GM23338 (cell line): ENCODE measurements at regions not wholly inside any gene's neighbourhood (a gene's known extent, or its start where the extent isn't known, plus 50 kb on each side); places are given as distances from the start of the nearest gene placed in this dataset.

ENCODE experiments used
- ATAC-seq: fragments of 200-7000 bp; cut with Tn5 transposase; 3 replicates; pipeline ENCODE4 v1.9.1; 2020
- DNase-seq: peaks from one replicate; pipeline ENCODE4 v3.0.0-alpha.2; 2015; ENCODE audit warnings: low spot score
- H2AFZ ChIP-seq: fragments of 200-600 bp; sonication (generic); 2 replicates; pipeline ENCODE4 v1.8.0; 2016; ENCODE audit warnings: antibody characterized with exemption, mild to moderate bottlenecking, moderate library complexity
- H3F3A ChIP-seq: fragments of 200-600 bp; sonication (generic); replicated peaks from 2 replicates; pipeline ENCODE4 v1.8.0; 2017; ENCODE audit warnings: antibody characterized with exemption, mixed run types, low read depth
- H3K27ac ChIP-seq: fragments of 200-600 bp; sonication (generic); 2 replicates; pipeline ENCODE4 v1.6.1; 2016; ENCODE audit warnings: low read depth
- H3K27me3 ChIP-seq: fragments of 200-600 bp; sonication (generic); 2 replicates; pipeline ENCODE4 v1.8.0; 2016; ENCODE audit warnings: mild to moderate bottlenecking, mixed run types, moderate library complexity; ENCODE audit not compliant: insufficient read depth
- H3K36me3 ChIP-seq: fragments of 200-600 bp; sonication (generic); 2 replicates; pipeline ENCODE4 v1.8.0; 2016; ENCODE audit warnings: mild to moderate bottlenecking; ENCODE audit not compliant: insufficient read depth
- H3K4me1 ChIP-seq: fragments of 200-600 bp; sonication (generic); 2 replicates; pipeline ENCODE4 v1.8.0; 2016; ENCODE audit warnings: mild to moderate bottlenecking, moderate library complexity; ENCODE audit not compliant: insufficient read depth
- H3K4me2 ChIP-seq: fragments of 200-600 bp; sonication (generic); 2 replicates; pipeline ENCODE4 v1.7.1; 2017; ENCODE audit warnings: mixed run types
- H3K4me3 ChIP-seq: fragments of 200-600 bp; sonication (generic); 2 replicates; pipeline ENCODE4 v1.6.1; 2016; ENCODE audit warnings: mixed run types
- H3K79me2 ChIP-seq: fragments of 200-600 bp; sonication (generic); replicated peaks from 2 replicates; pipeline ENCODE4 v1.8.0; 2017; ENCODE audit warnings: mild to moderate bottlenecking; ENCODE audit not compliant: insufficient read depth
- H3K9me2 ChIP-seq: fragments of 200-600 bp; sonication (generic); 2 replicates; pipeline ENCODE4 v1.8.0; 2017; ENCODE audit not compliant: insufficient read depth
- H4K20me1 ChIP-seq: fragments of 200-600 bp; sonication (generic); replicated peaks from 2 replicates; pipeline ENCODE4 v1.8.0; 2017; ENCODE audit warnings: mild to moderate bottlenecking; ENCODE audit not compliant: insufficient read depth
- H3K27ac Mint-ChIP-seq: 2 replicates; pipeline ENCODE4 v1.8.0; 2020; ENCODE audit warnings: inconsistent platforms, mild to moderate bottlenecking, moderate library complexity, mixed read lengths
- H3K27me3 Mint-ChIP-seq: 3 replicates; pipeline ENCODE4 v1.8.0; 2022; ENCODE audit warnings: low read depth, mild to moderate bottlenecking, moderate library complexity, mixed read lengths, inconsistent platforms; ENCODE audit not compliant: insufficient read depth, poor library complexity
- H3K36me3 Mint-ChIP-seq: 3 replicates; pipeline ENCODE4 v1.8.0; 2021; ENCODE audit warnings: low read depth, mild to moderate bottlenecking, inconsistent platforms, moderate library complexity, mixed read lengths
- H3K4me1 Mint-ChIP-seq: 3 replicates; pipeline ENCODE4 v1.8.0; 2020; ENCODE audit warnings: mild to moderate bottlenecking, inconsistent platforms, mixed read lengths
- H3K4me3 Mint-ChIP-seq: 3 replicates; pipeline ENCODE4 v1.8.0; 2021; ENCODE audit warnings: moderate library complexity, mild to moderate bottlenecking, inconsistent platforms, mixed read lengths
- H3K9me3 Mint-ChIP-seq: 3 replicates; pipeline ENCODE4 v1.8.0; 2020; ENCODE audit warnings: moderate library complexity, mild to moderate bottlenecking, inconsistent platforms, mixed read lengths
- CREB1 ChIP-seq: fragments of 250-450 bp; sonication (Bioruptor Pico); IDR thresholded peaks from 2 replicates; pipeline ENCODE4 v1.5.0; 2020; ENCODE audit warnings: low read depth, mild to moderate bottlenecking, moderate library complexity
- CTCF ChIP-seq, 2 experiments: fragments of 200-600 bp in 1 of 2; sonication (generic) in 1 of 2; conservative IDR thresholded peaks; 2 replicates each; pipeline versions ENCODE4 v1.5.1 to v1.6.1; 2016 to 2017; ENCODE audit warnings: antibody characterized with exemption in 2 of 2, low read depth in 2 of 2, mild to moderate bottlenecking in 2 of 2, moderate library complexity in 1 of 2
- ETS1 ChIP-seq: IDR thresholded peaks from 2 replicates; pipeline ENCODE4 v1.6.1; 2016; ENCODE audit warnings: antibody characterized with exemption
- EZH2 ChIP-seq: fragments of 200-600 bp; sonication (generic); IDR thresholded peaks from one replicate; pipeline ENCODE4 v1.8.0; 2017; ENCODE audit warnings: antibody characterized with exemption, mild to moderate bottlenecking, low read depth; ENCODE audit not compliant: unreplicated experiment
- EZH2phosphoT487 ChIP-seq: fragments of 200-600 bp; sonication (generic); IDR thresholded peaks from one replicate; pipeline ENCODE4 v1.8.1; 2018; ENCODE audit warnings: antibody characterized with exemption; ENCODE audit not compliant: unreplicated experiment
- JUNB ChIP-seq: IDR thresholded peaks from one replicate; pipeline ENCODE4 v1.6.1; 2016; ENCODE audit warnings: antibody characterized with exemption; ENCODE audit not compliant: unreplicated experiment
- NANOG ChIP-seq: IDR thresholded peaks from 2 replicates; pipeline ENCODE4 v1.6.1; 2016; ENCODE audit warnings: antibody characterized with exemption, borderline replicate concordance
- POLR2AphosphoS5 ChIP-seq: IDR thresholded peaks from 2 replicates; pipeline ENCODE4 v1.6.1; 2016; ENCODE audit warnings: antibody characterized with exemption, low read depth
- STAT1 ChIP-seq: IDR thresholded peaks from one replicate; pipeline ENCODE4 v1.6.1; 2016; ENCODE audit warnings: antibody characterized with exemption; ENCODE audit not compliant: unreplicated experiment
- ZNF114 ChIP-seq: fragments of 250-450 bp; sonication (Bioruptor Pico); IDR thresholded peaks from 2 replicates; pipeline ENCODE4 v1.5.0; 2020; ENCODE audit warnings: mild to moderate bottlenecking, moderate library complexity
- ZNF331 ChIP-seq: fragments of 250-450 bp; sonication (Bioruptor Pico); IDR thresholded peaks from 2 replicates; pipeline ENCODE4 v1.5.0; 2020; ENCODE audit warnings: low read depth, mild to moderate bottlenecking, moderate library complexity
- ZNF462 ChIP-seq: fragments of 250-450 bp; sonication (Bioruptor Pico); IDR thresholded peaks from 2 replicates; pipeline ENCODE4 v1.5.0; 2020; ENCODE audit warnings: mild to moderate bottlenecking, moderate library complexity
- TF ChIP-seq, protein P1 (sequence below): IDR thresholded peaks from one replicate; pipeline ENCODE4 v1.6.1; 2018; ENCODE audit warnings: antibody characterized with exemption; ENCODE audit not compliant: unreplicated experiment

DNA sequence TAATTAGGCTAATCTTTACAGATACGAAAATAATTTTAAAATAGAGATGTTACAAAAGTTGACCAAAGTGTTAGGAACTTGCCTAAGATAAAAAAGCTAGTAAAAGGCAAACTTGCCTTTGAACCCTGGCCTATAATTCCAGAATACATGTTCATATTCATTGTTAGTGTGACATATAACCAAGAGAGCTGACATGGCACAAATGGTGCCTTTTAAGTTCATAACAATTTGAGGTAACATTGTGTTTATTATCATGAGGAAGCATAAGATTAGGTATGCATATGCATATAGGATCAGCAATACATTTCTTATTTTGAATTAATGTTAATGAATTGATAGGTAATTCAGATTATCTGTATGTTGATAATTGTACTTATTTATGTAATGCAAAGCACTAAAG is 1537.9 kb upstream of the PRR20A start:
- Histone ChIP-seq H3K4me1 (no peaks in the 10 kb centered on the region), H3K4me3 (no peak overlapping the region), H3K79me2 (no peaks in the 10 kb centered on the region), H3F3A (no peaks in the 10 kb centered on the region), H2AFZ (no peak overlapping the region), H3K9me2 (no peaks in the 10 kb centered on the region), H4K20me1 (no peaks in the 10 kb centered on the region), H3K27me3 (no peaks in the 10 kb centered on the region), H3K4me2 (no peak overlapping the region), H3K36me3 (no peaks in the 10 kb centered on the region), H3K27ac (no peak overlapping the region)
- H3K4me1 Mint-ChIP-seq = no peaks in the 10 kb centered on the region
- H3K36me3 Mint-ChIP-seq = peaks cover 13% of the 10 kb centered on the region; the same call in 1 of the 3 replicates
- H3K4me3 Mint-ChIP-seq = no peak overlapping the region
- DNase-seq (no peak), ATAC-seq (no peak)
- no peaks in the 10 kb centered on the region for H3K27me3 Mint-ChIP-seq
- TF ChIP-seq ZNF462 (CRISPR knock-in tag) = no peak
- no peak for TF ChIP-seq ZNF331
- no peak for TF ChIP-seq EZH2phosphoT487
- no peak for TF ChIP-seq ETS1
- TF ChIP-seq CTCF (conservative IDR thresholded peaks at IDR 0.05; ENCODE audit: low read depth in 2 of 2) = no peak
- TF ChIP-seq CREB1 (CRISPR knock-in tag) = no peak
- no peak for TF ChIP-seq ZNF114 (CRISPR knock-in tag)
- no peak for TF ChIP-seq NANOG
- TF ChIP-seq STAT1 = no peak
- no peak for TF ChIP-seq EZH2
- TF ChIP-seq POLR2AphosphoS5 = no peak
- TF ChIP-seq, protein P1, sequence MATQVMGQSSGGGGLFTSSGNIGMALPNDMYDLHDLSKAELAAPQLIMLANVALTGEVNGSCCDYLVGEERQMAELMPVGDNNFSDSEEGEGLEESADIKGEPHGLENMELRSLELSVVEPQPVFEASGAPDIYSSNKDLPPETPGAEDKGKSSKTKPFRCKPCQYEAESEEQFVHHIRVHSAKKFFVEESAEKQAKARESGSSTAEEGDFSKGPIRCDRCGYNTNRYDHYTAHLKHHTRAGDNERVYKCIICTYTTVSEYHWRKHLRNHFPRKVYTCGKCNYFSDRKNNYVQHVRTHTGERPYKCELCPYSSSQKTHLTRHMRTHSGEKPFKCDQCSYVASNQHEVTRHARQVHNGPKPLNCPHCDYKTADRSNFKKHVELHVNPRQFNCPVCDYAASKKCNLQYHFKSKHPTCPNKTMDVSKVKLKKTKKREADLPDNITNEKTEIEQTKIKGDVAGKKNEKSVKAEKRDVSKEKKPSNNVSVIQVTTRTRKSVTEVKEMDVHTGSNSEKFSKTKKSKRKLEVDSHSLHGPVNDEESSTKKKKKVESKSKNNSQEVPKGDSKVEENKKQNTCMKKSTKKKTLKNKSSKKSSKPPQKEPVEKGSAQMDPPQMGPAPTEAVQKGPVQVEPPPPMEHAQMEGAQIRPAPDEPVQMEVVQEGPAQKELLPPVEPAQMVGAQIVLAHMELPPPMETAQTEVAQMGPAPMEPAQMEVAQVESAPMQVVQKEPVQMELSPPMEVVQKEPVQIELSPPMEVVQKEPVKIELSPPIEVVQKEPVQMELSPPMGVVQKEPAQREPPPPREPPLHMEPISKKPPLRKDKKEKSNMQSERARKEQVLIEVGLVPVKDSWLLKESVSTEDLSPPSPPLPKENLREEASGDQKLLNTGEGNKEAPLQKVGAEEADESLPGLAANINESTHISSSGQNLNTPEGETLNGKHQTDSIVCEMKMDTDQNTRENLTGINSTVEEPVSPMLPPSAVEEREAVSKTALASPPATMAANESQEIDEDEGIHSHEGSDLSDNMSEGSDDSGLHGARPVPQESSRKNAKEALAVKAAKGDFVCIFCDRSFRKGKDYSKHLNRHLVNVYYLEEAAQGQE = no peak
- no peak for TF ChIP-seq JUNB
- peaks cover 3% of the 10 kb centered on the region; the same call in 1 of the 3 replicates for H3K9me3 Mint-ChIP-seq
- no peak overlapping the region for H3K27ac Mint-ChIP-seq
